HepG2 (cell line): ENCODE measurements at regions not wholly inside any gene's neighbourhood (a gene's known extent, or its start where the extent isn't known, plus 50 kb on each side); places are given as distances from the start of the nearest gene placed in this dataset.

Experiments
- JUND ChIP-seq: sonication (generic); formaldehyde crosslinking; IDR thresholded peaks from 2 replicates; pipeline ENCODE4 v1.8.0; 2022; ENCODE audit warnings: mild to moderate bottlenecking, missing genetic modification reagents
- RAD21 ChIP-seq: fragments of 450-650 bp; formaldehyde crosslinking; IDR thresholded peaks from 2 replicates; pipeline ENCODE4 v1.5.0; 2020; ENCODE audit warnings: mild to moderate bottlenecking
- TBP ChIP-seq: sonication (generic); formaldehyde crosslinking; IDR thresholded peaks from 2 replicates; pipeline ENCODE4 v1.5.0; 2020; ENCODE audit warnings: missing genetic modification reagents
- ZNF274 ChIP-seq: sonication (generic); formaldehyde crosslinking; IDR thresholded peaks from 2 replicates; pipeline ENCODE4 v1.5.1; 2020; ENCODE audit warnings: mild to moderate bottlenecking, missing genetic modification reagents
- TF ChIP-seq, protein P1 (sequence below): sonication (generic); formaldehyde crosslinking; IDR thresholded peaks from 2 replicates; pipeline ENCODE4 v1.5.0; 2020; ENCODE audit warnings: missing genetic modification reagents
- TF ChIP-seq, protein P2 (sequence below): IDR thresholded peaks from 2 replicates; pipeline ENCODE4 v1.6.1; 2012; ENCODE audit warnings: inconsistent platforms

DNA sequence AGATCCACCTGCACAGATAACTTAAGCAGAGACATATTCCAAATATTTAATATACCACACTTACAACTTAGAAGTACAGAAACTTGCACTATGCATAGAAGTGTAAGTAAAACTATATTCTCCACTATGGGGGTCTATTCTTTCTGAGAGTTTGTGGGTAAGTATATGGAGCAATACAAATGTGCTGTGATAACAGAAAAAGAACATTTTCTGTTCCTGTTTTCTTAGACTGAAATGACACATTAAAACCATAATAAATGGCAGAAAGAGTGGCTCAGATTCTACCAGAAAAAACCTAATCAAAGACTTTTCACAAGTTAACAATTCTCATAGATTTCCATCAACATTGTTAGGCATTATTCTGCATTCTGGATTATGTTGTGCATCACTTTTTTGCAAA is 96.6 kb upstream of the WNT7A start:
- TF ChIP-seq JUND (CRISPR knock-in tag) (no peak), ZNF274 (no peak), TBP (CRISPR knock-in tag) (no peak), RAD21 (CRISPR knock-in tag) (no peak)
- TF ChIP-seq, protein P1, sequence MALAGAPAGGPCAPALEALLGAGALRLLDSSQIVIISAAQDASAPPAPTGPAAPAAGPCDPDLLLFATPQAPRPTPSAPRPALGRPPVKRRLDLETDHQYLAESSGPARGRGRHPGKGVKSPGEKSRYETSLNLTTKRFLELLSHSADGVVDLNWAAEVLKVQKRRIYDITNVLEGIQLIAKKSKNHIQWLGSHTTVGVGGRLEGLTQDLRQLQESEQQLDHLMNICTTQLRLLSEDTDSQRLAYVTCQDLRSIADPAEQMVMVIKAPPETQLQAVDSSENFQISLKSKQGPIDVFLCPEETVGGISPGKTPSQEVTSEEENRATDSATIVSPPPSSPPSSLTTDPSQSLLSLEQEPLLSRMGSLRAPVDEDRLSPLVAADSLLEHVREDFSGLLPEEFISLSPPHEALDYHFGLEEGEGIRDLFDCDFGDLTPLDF (CRISPR knock-in tag) = no peak
- TF ChIP-seq, protein P2, sequence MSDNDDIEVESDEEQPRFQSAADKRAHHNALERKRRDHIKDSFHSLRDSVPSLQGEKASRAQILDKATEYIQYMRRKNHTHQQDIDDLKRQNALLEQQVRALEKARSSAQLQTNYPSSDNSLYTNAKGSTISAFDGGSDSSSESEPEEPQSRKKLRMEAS = no peak
